ENCODE measurements at regions not wholly inside any gene's neighbourhood (a gene's known extent, or its start where the extent isn't known, plus 50 kb on each side); places are given as distances from the start of the nearest gene placed in this dataset.

GRCh38 chr4:24645765-24646550, 61.6 kb upstream of the DHX15 start:
- TF ChIP-seq CTCF (conservative IDR thresholded peaks at IDR 0.05): no peak
- H3K27ac ChIP-seq: no peak overlapping the region

GRCh38 chr4:24646798-24647460, 62.6 kb upstream of the DHX15 start:
- no peak overlapping the region for H3K27ac ChIP-seq
- no peak for TF ChIP-seq CTCF (conservative IDR thresholded peaks at IDR 0.05)

GRCh38 chr4:24650849-24651640, 66.7 kb upstream of the DHX15 start:
- no peak for TF ChIP-seq CTCF (conservative IDR thresholded peaks at IDR 0.05)
- no peak overlapping the region for H3K27ac ChIP-seq

GRCh38 chr4:24655326-24655725, 71.0 kb upstream of the DHX15 start:
- TF ChIP-seq CTCF (conservative IDR thresholded peaks at IDR 0.05): no peak
- H3K27ac ChIP-seq: no peak overlapping the region

GRCh38 chr4:24655971-24656370, 71.6 kb upstream of the DHX15 start:
- TF ChIP-seq CTCF (conservative IDR thresholded peaks at IDR 0.05): no peak
- no peak overlapping the region for H3K27ac ChIP-seq

- no peak for TF ChIP-seq CTCF (conservative IDR thresholded peaks at IDR 0.05)
- H3K27ac ChIP-seq: no peak overlapping the region
Observed at GRCh38 chr4:24656906-24657305, 72.6 kb upstream of the DHX15 start.
